ENCODE measurements at regions not wholly inside any gene's neighbourhood (a gene's known extent, or its start where the extent isn't known, plus 50 kb on each side); places are given as distances from the start of the nearest gene placed in this dataset.

- TF ChIP-seq POLR2A (IDR thresholded peaks at IDR 0.05) = no peak
- no peak for TF ChIP-seq CTCF (IDR thresholded peaks at IDR 0.05)
These were observed 231.2 kb downstream of the ANKRD60 start for GRCh38 chr20:57996936-57997890.

Measured in uterus (tissue), 2 donors.